HPDE6-E6E7 (cell line): ENCODE measurements at regions not wholly inside any gene's neighbourhood (a gene's known extent, or its start where the extent isn't known, plus 50 kb on each side); places are given as distances from the start of the nearest gene placed in this dataset.
A peak's percentile ranks its signal among the peaks of the same experiment; 100 is the strongest.
"Not testable (repeated sequence)": the region's sequence is repeated elsewhere in the genome, so short reads cannot be mapped to it uniquely, and the experiment has no call there.

ENCODE experiments used
- DNase-seq: peaks from one replicate; pipeline ENCODE4 v3.0.0; 2011; ENCODE audit warnings: missing footprints; ENCODE audit errors: extremely low spot score

DNA sequence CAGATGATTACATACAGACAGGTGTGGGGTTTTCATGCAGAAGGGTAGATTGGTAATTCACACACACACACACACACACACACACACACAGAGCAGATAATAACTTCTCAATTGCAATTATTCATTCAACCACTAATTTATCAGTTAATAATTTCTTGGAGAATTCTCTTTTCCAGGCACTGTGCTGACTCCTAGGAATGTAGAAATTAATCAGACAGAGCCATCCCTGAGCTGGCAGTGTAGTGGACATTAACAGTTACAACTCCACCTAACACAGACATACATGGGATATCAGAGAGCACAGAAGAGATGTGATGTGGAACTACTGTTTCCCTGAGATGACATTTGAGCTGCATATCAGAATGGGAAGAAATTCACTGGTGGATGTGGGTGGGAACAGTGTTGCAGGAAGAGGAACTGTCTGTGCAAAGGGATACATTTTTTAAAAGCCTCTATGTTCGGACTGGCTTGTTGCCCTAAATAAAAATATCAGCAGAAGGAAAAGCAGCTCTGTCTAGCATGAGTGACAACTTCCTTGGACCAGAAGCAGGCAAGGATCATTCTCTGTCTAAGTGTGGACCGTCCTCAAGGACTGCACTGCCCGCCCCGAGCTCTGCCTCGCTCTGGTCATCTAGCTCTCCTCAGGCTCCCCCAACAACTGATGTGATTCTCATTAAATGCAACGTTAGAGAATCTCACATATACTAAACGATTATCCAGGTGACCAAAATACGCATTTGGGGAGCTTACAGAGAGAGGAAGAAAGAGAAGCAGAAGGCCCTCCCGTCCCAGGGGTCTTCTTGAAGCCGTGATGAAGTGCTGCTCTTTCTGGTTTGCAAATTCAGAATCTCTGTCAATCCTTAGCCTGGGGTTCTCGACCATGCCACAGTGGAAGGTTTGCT, 173.4 kb upstream of the TRIB2 start:
- no peak for DNase-seq

DNA sequence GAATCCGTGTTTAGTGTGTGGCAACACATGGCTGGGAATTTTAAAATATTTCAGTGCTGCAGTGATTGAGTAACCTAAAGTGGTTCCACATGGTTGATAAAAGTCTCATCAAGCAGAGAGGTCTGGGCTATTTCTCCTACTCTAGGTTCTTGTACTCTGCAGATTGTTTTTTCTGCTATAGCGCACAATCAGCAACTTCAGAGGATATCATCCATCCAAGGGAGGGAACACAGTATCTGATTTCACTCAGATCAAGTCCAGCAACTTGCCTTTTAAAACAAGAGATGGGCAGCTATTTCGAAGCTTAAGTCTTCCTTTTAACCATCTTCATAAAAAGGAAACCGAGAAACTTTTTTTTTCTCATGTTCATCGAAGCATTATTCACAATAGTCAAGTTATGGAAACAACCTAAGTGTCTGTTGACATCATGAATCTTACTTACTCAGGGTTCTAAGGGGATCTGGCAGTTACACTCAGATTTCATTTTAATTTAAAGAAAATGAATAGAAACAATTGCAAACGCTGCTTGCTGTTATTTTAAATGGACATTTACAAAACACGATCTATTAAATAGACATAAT, 172.7 kb upstream of the TRIB2 start:
- no peak for DNase-seq

DNA sequence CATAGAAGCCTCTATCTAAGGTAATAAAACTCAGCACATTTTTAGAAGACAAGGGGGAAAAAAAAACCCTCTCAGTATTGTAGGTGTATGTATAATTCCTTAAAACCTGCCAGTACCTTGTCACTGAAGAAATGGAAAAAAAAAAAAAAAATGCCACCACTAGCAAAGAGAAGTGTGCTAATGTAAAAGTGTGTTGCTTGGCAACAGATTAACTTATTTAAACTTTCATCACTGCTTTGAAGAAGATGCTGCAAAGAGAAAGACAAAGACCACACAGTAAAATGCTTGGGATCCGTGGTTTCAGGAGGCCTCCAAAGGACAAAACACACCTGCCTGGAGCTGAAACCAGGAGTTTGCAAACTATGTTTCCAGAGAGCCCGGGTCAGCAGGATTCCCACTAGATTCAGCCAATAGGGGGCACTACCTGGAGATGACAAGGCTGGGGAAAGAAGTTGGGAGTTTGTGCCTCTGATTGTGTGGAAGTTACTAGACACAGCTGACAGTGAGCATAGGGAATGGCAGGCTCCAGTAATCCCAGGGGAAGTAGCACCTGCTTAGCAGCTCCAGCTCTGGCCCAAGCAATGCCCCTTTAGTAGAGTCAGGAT, 169.1 kb upstream of the TRIB2 start:
- DNase-seq = no peak

DNA sequence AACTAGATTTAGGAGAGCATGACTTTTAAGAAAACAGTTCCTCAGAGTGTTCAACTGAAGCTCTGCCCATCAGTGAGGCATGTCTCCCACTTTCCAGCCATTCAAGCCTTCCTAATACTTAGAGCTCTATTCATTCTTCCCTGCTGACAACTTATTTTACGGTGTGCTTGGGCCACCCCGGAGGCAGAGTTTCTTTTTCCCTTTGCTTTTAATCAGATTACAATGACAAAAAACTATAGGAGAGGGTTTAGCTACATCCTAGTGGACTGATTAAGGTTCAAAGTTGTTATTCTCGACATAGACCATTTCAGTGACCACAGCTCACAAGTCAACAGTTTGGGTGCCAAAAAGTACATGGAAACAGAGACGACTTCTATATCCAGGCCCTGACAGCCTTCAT, 167.8 kb upstream of the TRIB2 start:
- no peak for DNase-seq

DNA sequence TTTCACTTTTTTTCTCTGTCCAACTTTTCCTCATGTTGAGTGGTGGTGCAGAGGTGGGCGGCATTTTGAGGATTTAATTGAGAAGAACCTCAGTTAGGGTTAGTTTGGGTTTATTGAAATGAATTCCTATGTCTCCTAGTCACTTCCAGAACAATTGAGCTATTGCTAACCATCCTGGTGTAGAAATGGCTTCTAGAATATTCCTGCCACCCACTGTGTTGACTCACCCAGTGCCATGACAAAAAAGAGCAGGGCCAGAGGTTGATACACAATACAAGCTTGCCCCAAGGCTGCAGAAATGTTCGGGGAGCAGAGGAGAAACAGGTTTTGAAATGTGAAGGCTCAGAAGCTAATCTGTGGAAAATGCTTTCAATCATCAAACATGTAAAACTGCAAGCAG, 167.1 kb upstream of the TRIB2 start:
- peak; percentile 51 for DNase-seq

DNA sequence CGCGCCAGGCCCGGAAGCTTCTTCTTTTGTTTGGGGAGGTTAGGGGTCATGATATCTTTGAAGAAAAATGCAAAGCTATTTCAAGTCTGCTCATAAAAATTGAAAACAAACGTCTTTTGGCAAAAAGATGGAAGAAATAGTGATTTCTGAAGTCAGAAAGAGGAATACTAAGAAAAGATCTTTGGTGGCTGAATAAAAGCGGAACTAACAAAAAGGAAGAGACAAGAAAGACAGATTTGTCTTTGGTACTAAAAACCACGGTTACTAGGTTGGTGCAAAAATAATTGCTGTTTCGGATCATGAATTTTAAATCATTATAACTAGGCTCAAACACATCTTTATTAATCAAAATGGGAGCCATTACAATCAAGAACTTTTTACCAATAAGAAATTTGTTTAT, 164.6 kb upstream of the TRIB2 start:
- DNase-seq = no peak

DNA sequence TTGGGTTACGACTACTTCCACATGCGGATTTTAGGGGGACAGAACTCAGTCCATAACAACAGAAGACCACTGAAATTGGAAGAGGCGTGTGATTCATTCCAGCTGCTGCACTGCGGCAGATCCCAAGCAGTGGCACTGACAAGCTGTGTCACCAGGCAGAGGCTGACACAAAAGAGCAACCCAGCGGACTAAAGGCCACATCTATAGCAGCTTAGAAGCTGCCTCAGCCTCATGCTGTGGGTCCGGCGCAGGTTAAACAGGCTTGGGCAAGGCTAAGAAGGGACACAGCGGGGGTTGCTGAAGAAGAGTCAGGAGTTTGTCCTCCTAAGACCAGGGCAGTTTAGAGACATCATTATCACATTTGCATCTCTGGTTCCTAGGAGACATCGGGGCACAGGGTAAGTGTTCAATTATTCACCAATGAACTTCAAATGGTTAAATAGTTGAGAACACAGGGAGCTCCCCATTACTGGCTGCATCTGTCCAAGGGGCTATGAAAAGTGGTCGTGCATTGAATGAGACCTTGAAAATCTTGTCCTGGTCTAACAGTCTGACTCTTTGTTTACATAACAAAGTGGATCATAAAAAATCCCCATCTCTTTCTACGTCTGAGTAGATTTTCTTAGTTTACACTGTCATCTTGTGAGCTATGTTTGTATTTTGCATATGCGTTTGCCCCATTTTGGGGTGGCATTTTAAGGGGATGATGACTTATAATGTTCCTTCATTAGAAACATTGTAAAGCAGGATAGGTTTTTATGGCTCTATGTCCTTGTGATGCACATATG, 162.3 kb upstream of the TRIB2 start:
- no peak for DNase-seq

DNA sequence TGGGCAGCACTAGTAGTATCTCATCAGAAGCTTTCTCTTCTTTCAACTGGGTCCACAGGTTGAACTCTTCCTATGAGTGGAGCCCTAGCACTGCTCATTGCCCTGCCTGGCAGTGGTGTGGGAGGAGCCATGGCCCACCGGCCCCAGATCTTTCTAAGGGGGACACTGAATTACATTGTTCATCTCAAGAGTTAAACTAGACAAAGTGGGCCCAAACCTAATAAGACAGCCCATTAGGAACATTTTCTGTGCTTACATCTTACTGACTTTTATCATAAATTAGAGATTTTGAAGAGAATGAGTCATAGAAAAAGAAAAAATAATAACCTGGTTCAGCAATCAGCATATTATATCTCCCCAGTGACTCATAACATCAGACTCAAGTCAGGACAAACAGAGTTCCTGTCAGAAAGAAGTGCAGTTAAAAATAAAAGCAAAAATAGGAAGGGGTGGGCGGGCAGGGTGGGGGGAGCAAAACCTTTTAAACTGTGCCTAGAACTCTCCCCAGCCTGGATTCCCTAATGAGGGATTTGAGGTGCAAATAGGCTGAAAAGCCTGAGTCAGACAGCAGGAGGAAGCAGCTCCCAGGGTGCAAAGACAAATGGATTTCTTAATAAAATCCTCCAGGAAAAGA, 161.6 kb upstream of the TRIB2 start:
- peak; percentile 54 for DNase-seq

DNA sequence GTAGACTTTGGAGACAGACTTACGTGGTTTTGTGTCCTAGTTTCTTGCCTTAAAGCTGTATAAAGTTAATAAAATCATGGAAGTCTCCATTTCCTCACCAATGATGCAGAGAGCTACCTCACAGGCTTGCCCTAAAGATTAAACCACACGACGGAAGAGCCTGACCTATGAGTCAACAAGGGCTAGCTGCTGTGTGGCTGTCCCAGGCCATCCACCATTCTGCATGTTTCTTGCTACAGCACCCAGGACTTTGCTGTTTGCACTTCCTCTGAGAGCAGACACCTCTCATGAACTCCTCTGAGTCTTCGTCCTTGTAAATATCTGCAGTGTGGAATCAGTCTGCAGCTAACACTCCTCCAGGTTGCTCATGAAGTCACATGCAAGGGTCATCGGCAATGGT, 160.0 kb upstream of the TRIB2 start:
- DNase-seq = no peak

DNA sequence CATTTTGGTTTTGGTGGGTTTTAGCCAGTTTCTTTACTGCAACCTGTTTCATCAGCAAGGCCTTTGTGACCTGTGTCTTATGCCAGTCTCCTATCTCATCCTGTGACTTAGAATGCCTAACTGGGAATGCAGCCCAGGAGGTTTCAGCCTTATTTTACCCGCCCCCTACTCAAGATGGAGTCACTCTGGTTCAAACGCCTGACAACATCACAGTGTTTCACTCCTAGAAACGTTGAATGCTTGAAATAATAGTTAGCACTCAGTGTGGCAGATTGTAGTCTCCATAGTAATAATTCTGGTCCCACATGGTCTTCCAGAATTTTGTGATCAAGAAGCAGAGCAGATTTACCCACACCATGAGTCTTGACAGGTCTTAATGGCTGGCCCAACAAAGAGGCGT, 159.0 kb upstream of the TRIB2 start:
- DNase-seq = no peak

DNA sequence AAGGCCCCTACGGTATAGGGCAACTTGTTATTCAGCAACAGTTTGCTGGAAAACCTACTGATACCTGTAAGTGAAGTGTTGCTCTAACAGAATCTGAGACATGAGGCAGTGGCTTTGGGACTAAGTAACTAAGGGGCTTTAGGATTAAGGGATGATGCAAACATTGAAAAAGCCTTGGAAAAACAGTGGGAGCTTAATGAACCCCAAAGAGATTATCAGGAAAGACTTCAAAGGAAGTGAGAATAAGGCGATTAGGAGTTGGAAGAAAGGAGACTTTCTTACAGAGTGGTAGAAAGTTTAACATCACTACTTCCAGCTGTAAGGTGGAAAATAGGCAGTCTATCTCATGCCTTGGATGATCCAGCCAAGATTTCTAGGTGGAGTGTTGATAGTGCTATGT, 158.2 kb upstream of the TRIB2 start:
- no peak for DNase-seq

DNA sequence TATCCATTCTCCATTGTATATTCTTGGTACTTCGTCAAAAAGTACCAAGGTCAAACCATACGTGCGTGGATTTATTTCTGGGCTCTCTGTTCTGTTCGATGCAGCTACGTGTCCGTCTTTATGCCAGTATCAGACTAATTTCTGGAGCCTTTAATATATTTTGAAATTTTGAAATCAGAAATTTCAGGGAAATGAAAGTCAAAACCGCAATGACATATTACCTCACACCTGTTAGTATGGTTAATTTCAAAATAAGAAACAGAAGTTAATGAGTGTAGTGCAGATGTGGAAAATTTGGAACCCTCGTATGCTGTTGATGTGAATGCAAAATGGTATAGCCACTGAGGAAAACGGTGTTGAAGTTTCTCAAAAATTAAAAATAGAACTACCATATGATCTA, 156.1 kb upstream of the TRIB2 start:
- no peak for DNase-seq

DNA sequence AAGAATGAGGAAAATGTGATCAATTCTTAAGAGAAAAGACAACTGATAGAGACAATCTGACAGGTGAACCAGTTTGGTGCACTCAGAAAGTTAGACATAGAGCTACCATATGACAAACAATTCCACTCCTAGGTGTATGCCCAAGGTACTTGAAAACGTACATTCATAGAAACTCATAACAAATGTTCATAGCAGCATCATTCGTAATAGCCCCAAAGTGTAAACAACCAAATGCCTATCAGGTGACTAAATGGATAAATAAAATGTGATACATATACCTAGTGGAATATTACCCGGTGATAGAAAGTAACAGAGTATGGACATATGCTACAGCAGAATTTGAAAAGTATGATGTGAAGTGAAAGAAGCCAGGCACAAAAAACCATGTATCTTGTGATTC, 149.3 kb upstream of the TRIB2 start:
- DNase-seq = no peak

DNA sequence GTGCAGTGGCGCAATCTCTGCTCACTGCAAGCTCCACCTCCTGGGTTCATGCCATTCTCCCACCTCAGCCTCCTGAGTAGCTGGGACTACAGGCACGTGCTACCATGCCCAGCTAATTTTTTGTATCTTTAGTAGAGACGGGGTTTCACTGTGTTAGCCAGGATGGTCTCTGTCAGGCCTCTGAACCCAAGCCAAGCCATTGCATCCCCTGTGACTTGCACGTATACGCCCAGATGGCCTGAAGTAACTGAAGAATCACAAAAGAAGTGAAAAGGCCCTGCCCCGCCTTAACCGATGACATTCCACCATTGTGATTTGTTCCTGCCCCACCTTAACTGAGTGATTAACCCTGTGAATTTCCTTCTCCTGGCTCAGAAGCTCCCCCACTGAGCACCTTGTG, 147.2 kb upstream of the TRIB2 start:
- not testable (repeated sequence) for DNase-seq

DNA sequence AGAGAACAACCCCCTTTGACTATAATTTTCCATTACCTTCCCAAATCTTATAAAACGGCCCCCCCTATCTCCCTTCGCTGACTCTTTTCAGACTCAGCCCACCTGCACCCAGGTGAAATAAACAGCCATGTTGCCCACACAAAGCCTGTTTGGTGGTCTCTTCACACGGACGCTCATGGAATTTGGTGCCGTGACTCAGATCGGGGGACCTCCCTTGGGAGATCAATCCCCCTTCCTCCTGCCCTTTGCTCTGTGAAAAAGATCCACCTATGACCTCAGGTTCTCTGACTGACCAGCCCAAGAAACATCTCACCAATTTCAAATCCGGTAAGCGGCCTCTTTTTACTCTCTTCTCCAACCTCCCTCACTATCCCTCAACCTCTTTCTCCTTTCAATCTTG, 146.8 kb upstream of the TRIB2 start:
- not testable (repeated sequence) for DNase-seq

DNA sequence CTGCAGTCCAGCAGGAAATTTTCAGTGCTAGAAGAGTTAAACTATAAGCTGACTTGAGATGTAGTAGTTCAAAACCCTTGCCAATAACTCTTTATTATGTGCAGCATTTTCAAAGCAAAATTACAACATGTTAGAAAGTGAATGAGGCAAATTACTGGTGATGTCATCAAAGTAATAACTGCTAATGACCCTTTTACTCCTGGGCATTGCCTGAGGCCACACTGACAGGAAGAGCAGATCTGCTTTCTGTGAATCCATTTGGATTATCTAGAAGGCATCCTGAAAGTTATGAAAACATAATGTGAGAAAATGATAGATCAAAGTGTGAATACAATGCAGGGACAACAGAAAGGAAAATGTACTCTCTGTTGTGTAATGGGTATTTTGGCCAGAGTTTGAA, 139.6 kb upstream of the TRIB2 start:
- no peak for DNase-seq

DNA sequence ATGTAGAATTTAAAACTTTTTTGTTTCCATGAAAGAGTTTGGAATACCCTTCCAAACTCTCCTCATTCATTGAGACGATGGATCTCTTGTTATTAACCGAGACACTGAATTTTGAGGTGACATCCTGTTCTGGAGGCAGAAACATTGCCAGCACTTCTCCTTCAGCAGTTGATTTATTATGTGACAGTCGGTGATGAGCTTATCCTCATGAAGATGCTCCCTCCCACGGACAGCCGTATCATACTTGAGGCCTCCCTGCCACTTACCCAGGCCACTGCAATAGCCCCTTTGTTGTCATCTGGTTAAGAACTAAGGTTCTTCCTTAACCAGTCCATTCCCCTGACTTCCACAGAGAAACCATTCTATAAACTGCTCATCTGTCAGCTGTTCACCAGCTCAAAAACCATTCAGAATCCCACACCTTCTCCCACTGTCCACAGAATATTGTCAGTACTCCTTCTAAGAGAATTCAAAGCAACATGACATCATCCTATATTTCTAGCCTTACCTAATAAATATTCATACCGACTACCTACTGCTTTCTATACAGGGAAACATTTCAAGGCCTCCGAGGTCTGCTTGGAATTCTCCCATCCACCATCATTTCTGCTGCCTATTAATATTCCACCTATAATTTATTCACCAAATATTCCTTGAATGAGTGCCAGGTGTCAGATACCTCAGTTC, 139.0 kb upstream of the TRIB2 start:
- DNase-seq = no peak

DNA sequence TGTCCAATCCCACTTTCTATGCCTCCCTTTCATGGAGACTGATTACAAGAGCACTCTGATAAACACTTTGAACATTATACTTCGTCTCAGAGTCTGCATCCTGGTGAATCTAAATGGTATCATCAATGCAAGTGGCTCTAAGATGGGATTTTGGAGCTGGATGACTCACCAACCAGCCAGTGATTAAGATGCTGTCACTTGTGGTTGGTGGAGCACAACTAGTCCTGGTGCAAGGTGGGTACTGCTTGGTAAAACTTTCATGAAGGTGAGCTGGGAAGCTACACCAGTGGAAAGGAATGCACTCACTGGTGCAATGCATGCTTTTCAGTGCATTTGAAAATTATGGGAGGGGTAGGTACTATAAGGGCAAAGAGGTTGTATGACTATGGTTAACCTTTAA, 137.7 kb upstream of the TRIB2 start:
- no peak for DNase-seq

DNA sequence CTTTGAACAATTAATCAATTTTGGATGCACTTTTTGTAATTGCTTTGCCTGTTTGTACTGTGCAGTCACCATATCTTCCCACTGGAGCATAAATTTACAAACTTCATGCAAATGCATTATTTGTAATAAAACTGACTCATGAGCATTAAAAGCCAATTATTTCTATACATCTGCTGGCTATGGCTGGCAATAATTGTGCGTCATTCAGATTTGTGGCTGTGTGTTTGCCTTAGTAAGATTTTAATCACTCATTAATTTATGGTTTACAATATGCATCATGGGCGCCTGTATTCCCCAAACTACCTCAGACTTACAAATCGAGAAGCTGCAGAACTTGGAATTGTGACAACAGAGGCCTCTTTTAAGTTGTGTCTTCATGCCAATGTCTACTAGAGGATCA, 132.4 kb upstream of the TRIB2 start:
- DNase-seq = no peak

DNA sequence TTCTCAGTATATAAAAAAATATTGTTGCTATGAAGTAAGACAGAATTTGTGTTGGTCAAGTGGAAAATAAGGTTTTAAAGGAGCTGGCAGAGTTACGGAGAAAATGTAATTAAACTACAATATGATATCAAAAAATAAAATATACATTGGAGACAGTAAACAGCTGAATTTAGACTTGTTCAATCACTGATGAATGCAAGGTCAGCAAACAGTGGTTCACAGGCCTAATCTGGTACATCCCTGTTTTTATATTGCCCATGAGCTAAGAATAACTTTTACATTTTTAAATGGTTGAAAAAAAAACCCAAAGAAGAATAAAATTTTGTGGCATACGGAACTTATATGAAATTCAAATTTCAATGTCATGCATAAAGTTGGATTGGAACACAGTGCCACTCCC, 131.0 kb upstream of the TRIB2 start:
- DNase-seq = no peak

DNA sequence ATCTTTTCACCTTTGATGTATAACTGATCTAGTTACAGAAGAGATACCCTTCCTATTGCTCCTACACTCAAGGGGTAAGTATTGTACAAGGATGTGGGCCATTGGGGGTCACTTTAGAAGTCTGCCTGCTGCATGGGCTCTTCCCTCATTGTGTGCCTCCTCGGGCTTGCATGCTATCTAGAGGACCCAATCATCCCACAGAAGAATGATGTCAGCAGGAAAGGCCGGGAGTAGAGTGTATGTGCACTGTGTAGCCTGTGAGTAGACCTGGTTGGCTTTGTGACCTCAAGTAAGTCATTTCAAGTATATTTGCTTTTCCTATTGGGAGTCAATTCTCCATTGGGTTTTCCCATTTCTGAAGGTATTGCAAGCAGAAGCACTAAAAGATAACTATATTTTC, 129.5 kb upstream of the TRIB2 start:
- no peak for DNase-seq
